Right renal cortex interstitium (tissue), 3 donors: ENCODE measurements at regions not wholly inside any gene's neighbourhood (a gene's known extent, or its start where the extent isn't known, plus 50 kb on each side); places are given as distances from the start of the nearest gene placed in this dataset.

Experiments
- DNase-seq, 3 donors: peaks; one replicate each; pipeline ENCODE4 v3.0.0-alpha.2; 2013; ENCODE audit warnings: low read depth in 3 of 3, low spot score in 2 of 3

DNA sequence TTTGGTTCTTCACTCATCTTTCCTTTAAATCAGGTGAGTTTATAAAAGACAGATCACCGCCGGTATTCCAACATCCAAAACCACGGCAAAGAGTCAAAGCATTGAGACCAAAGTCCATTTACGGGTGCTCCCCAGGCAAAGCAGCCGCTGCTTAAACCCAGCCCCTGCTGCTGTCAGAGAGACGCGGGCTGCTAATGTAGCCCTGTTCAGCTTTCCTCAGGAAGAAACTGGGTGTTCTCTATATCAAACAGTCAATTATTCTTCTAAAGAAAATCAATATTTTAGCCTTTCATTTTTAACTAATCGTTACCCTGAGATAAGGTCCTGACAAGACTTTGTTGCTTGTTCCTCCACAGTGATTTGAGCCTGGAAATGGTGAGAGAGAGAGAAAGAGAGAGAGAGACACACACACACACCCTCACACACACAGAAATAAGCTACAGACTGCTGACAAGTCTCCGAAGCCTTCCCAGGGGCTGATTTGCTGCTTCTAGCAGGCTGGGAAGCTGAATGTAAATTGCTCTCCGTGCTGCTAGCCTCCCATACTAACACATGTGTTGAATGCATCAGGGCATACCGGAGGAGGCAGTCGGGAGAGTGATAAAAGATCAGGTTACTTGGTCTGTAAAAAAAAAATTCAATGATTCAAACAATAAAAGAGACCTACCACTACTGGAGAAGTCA lies 183.0 kb upstream of the ANK3 start:
- DNase-seq = peak; percentile 50 to 58 (median 56)

DNA sequence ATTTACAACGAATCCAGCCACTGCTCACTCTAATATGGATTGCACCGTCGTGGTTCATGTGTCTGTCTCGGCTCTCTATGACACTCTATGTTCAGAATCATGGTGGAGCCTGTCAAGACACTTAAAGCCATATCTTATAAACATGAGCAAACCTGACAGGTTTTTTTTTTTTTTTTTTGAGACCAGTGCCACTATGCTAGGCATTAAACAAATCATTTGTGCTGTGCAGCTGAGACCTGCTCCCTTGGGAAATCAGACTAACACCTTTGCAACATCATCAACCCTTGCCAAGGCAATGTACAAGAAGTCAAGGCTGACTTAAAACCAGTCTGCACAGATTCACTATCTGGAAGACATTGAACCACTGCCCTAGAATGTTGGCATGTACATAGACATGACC lies 181.2 kb upstream of the ANK3 start:
- DNase-seq = no peak

DNA sequence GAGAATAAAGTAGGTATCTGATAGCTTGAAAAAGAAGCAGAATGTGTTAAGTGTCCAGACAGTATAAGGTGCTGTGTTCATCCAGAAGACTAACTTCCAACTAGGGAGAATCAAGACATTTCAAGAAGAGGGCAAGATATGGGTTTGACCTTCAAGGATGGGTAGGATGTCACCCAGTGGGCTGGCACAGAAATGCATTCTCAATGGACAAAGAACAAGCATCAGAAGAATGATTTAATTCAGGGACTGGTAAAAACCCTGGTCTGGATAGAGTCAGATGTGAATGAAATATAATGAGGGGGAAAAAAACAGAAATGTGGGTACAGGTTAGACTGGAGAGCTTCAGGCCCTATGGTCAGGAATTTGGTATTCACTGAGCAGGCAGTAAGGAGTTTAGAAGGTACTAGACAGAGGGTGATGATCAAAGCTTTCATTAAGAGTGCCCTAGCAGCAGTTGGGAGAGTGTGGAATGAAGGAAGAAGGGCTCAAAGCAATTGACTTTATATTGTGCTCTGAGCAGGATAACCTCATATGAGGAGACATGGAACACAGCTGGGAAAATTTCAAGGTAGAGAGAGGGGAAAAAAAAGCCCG lies 180.7 kb upstream of the ANK3 start:
- no peak for DNase-seq

- DNase-seq = no peak
Measured at GRCh38 chr10:60569681-60570080, 180.0 kb upstream of the ANK3 start.

DNA sequence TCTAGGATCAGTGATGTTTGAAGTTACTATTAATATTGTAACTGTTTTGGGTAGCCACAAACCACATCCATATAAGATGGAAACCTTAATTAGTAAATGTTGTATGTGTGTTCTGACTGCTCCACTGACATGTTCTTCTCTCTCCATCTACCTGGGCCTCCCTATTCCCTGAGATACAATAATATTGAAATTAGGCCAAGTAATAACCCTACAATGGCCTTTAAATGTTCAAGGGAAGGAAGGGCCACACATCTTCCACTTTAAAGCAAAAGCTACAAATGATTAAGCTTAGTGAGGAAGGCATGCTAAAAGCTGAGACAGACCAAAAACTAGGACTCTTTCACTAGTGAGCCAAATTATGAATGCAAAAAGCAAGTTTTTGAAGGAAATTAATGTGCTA lies 176.4 kb upstream of the ANK3 start:
- no peak for DNase-seq

- DNase-seq = no peak
Measured at GRCh38 chr10:60565492-60565891, 175.8 kb upstream of the ANK3 start.

GRCh38 chr10:60564475-60564874 lies 174.8 kb upstream of the ANK3 start:
- no peak for DNase-seq

GRCh38 chr10:60560451-60560850 lies 170.8 kb upstream of the ANK3 start:
- DNase-seq = no peak

DNA sequence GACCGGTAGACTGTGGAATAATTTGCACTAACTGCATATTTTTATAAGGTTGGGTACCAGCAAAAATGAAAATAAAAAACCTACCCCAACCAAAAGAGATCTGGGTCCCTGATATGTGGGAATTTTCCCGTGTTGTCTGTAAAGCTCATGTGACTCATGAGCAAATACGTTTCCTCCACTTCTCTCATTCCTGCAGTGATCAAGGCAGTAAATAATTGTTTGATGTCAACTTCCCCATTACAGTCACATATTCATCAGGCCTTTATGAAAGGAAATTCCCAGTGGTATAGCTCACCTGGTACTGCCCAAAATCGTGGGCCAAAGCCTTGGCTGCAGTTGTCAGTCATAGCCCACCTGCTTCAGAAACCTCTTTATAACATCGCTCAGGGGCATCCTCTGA lies 166.0 kb upstream of the ANK3 start:
- DNase-seq = no peak

GRCh38 chr10:60549686-60550085 lies 160.0 kb upstream of the ANK3 start:
- DNase-seq = peak in 1 of 3 donors; percentile 21

DNA sequence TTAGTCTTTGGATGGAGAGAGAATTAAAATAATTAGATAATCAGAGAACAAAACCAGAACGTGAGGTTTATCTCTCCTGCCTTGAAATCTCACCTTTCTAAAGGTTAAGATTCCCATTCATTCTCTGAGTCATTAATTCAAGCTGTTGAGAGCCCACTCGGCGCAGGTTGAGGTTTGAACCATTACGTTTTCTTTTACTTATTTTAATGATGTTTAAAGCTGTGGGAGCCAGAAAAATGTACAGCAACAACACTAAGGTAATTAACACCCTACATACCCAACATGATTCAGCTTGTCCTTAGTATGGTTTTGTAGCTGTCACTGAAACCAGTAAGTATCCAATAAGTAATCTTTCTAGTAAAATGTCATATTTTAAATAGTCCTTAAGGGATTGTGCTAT lies 153.0 kb upstream of the ANK3 start:
- no peak for DNase-seq

GRCh38 chr10:60541451-60541850 lies 151.8 kb upstream of the ANK3 start:
- DNase-seq = no peak

- DNase-seq = no peak
Measured at GRCh38 chr10:60537697-60538096, 148.0 kb upstream of the ANK3 start.

DNA sequence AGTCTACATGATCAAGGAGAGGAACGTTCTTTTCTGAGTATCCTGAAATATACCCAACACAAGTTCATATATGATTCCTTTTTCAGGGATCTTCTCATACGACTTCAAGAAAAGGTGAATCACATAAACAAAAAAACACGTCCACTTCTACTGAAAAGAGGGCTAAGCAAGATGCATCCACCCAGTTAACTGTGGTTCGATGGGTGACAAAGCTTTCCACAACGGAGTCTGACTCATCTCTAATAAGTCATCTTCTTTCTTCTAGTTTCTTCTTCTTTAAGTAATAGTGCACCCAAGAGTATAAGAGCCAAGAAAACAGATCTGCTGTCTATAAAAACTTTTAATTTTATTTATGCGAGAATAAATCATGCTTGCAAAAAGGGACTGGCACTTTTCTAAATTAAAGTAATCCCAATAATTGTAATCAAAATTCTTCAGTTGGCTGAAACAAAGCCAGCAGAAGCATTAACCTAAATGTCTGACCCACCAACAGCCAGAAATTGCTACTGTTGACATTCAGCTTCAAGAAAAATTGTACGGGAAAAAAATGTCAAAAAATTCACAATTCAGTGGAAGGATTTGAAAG lies 146.9 kb upstream of the ANK3 start:
- DNase-seq = no peak

GRCh38 chr10:60535427-60535826 lies 145.8 kb upstream of the ANK3 start:
- DNase-seq = no peak

DNA sequence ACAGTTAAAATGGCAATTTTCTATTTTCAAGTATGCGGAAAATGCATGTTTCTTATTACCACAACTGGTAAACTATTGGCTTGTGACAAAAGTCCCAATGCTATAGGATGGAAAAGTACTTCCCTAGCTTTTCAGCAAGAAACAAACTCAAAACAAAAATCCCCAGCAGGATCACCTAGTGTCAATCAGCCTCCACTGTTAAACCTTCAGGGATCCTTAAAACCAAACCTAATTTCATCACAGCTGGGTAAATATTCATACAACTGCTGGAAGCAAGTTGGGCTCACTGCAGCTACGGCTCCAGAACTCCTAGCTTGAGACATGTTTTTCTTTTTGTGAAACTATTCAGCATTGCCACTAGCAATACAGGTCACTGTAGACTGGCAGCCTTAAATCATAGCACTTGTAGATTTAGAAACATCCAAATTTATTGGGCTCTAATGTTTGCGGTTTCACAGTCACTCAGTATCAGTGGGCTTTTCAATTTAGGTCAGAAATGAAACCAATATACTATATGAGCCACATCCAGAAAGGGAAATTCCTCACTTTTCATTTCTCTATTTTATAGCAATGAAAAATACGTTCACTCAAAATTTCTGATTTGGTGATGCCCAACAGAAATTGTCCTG lies 145.2 kb upstream of the ANK3 start:
- no peak for DNase-seq

DNA sequence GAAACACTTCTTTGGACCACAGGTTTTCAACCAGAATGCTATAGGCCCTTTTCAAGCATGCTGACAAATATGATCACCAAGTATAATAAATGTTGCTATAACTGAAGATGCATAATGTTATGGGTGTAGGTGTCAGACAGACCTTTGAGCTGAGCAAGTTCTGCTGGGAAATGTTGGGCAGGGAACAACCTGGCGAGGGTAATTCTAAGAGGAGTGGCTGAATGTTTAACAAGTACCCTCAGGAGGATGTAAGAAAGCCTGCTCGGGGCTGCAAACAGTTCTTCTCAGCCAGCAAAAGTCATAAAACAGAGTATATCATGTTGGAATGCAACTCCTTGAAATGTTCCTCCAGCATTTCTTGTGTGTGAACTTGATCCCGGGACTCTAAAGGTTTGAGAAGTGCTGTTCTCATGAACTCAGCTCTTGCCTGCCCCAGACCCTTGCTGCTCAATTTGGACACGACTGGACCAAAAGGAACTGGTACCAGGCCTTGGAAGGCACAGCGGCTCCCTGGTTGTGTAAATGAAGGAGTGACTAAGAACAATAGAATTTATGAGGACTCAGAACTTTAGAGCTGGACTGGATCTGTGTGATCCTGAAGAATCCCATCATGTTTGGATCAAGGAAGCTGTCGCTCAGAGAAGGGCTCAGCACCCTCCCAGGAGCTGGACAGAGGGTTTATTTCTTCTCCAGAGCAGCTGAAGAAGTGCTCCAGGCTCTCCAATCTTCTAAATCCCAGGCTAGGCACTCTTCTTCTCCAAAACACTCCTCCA lies 143.2 kb upstream of the ANK3 start:
- DNase-seq = no peak

GRCh38 chr10:60531006-60531405 lies 141.3 kb upstream of the ANK3 start:
- no peak for DNase-seq

- no peak for DNase-seq
Measured at GRCh38 chr10:60527676-60528075, 138.0 kb upstream of the ANK3 start.

GRCh38 chr10:60525716-60526585 lies 136.3 kb upstream of the ANK3 start:
- no peak for DNase-seq
